Hypothalamus (tissue), 51 donors: ENCODE measurements at regions not wholly inside any gene's neighbourhood (a gene's known extent, or its start where the extent isn't known, plus 50 kb on each side); places are given as distances from the start of the nearest gene placed in this dataset.

Source experiments
- DNase-seq, 51 donors: peaks; one replicate each; lab custom pipeline; 2025; lab: John Stamatoyannopoulos, UW

DNA sequence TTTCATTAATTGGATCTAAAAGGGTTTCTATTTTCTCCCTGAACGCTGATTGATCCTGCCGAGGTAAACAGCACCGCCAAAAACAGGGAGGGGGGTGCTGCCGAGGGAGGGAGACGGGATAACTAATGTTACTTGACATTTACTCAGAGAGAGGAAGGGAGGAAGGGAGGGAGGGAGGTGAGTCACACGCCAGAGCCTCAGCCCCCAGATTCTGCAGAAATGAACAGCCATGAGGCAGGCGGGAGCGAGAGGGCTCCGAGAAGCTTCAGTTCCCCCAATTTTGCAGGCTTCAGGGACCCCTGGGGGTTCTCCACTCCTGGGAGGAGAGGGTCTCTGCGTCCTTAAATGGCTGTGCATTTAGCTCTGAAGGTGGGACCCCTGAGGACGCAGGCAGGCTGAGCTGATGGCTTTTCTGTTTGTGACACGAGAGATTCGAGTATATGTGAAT is 59.1 kb upstream of the IER5L start:
- DNase-seq, result peak in 7 of 51 donors; percentile 5 to 72 (median 20)

GRCh38 chr9:129236441-129237145 is 58.5 kb upstream of the IER5L start:
- no peak for DNase-seq

- DNase-seq, result no peak
Measured at GRCh38 chr9:129235931-129236331, 57.9 kb upstream of the IER5L start.

DNA sequence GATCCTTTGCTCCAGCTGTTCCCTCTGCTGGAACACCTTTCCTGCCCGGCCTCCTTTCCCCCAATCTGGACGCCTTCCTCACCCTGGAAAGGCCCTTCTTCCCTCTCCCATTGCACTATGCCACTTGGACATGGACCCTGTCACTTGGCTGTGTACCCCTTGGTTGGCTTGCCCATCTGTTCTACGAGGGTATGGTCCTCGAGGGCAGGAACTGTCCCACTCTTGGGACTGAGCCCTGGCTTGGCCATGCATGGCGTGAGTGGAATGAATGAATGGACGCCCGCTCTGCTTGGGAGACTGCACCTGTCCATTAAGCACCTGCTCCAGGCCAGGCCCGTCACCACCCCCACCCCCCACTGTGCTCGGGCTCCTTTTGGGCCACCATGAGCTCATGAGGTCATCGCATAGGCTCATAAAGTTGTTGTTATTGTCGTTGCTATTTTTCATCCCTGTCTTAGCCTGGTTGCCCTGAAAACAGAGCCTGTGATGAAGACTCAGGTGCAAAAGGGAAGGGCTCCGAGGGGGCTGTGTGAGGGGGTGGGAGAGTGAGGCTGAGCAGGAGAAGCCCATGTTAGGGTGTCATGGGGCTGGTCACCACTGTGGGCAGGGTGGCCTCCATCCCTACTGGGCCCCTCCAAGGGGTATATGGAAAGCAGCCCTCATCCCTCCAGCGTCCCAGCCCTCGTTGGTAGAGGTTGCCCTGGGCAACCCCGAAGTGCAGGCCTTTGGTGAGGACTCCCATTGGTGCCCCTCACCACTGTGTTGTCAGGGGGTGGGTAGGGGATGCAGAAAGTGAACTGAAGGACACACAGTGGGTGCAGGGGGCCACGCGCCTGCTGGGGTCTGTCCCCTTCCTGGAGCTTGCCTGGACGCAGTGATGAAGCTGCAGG is 57.2 kb upstream of the IER5L start:
- no peak for DNase-seq

- no peak for DNase-seq
Measured at GRCh38 chr9:129234491-129234890, 56.4 kb upstream of the IER5L start.

- DNase-seq, result no peak
Measured at GRCh38 chr9:129232839-129233591, 55.0 kb upstream of the IER5L start.

DNA sequence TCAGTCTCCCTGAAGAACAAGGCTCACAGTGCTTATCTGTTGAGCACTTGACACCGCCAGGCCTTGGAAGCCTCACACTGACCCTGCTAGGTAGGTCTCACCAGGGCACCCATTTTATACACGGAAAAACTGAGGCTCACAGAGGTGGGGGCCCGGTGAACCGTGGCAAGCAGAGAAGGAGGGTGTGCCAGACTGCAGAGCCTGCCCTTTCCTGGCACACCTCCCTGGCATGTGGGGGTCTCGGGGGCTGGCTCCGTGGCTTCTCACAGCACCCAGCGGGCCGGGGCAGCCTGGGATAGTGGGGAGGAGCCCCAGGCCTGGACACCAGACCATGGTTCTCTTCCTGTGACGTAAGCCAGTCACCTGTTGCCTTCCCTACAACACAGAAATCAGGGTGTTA is 53.7 kb upstream of the IER5L start:
- no peak for DNase-seq

GRCh38 chr9:129231022-129231739 is 53.1 kb upstream of the IER5L start:
- no peak for DNase-seq

- DNase-seq, result no peak
Measured at GRCh38 chr9:129230302-129230701, 52.2 kb upstream of the IER5L start.
